ENCODE measurements at regions not wholly inside any gene's neighbourhood (a gene's known extent, or its start where the extent isn't known, plus 50 kb on each side); places are given as distances from the start of the nearest gene placed in this dataset.

- H3K4me1 Mint-ChIP-seq = no peaks in the 10 kb centered on the region
- DNase-seq (no peak), ATAC-seq (no peak)
- Histone ChIP-seq H3K36me3 (ENCODE audit: control insufficient read depth, insufficient read depth, low read length) (no peaks in the 10 kb centered on the region), H3K4me3 (ENCODE audit: low read length) (no peak overlapping the region), H3K9me3 (ENCODE audit: control insufficient read depth, insufficient read depth, low read length) (peaks cover 6% of the 10 kb centered on the region), H3K27me3 (ENCODE audit: control insufficient read depth, insufficient read depth, low read length) (no peaks in the 10 kb centered on the region), H3K4me1 (ENCODE audit: control insufficient read depth, insufficient read depth, low read length) (no peaks in the 10 kb centered on the region), H3K27ac (ENCODE audit: low read length) (no peak overlapping the region)
- H3K27ac Mint-ChIP-seq = no peak overlapping the region
- intact Hi-C loops (cut with micrococcal nuclease) = no loop called here
- peaks cover 8% of the 10 kb centered on the region for H3K36me3 Mint-ChIP-seq
- no peak overlapping the region for H3K4me3 Mint-ChIP-seq
- H3K9me3 Mint-ChIP-seq = peaks cover 9 to 15% of the 10 kb centered on the region in 2 donors
- H3K27me3 Mint-ChIP-seq (ENCODE audit: low read depth in 2 of 2) = no peaks in the 10 kb centered on the region
- TF ChIP-seq CTCF (IDR thresholded peaks at IDR 0.05) = no peak
Measured at GRCh38 chr7:88670536-88670935, 89.0 kb upstream of the ZNF804B start.

DNA sequence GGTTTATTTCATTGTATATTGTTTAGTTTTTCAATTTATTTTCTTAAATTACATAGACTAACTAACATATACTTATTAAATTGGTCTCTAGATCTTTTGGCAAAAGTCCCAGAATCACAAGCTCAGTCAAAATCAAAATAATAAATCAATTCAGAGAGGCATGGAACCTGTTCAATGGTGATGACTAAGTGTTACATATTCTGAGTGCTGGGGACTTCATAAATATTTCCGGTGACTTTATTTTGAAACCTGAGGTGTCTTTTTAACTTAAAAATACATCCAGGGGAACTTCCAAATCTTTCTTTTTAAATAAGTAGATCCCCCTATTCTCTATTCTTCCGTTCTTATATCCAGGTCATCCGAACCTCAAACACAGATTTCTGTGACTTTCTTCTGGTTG, 89.6 kb upstream of the ZNF804B start:
- Mint-ChIP-seq H3K27ac (no peak overlapping the region), H3K4me3 (no peak overlapping the region), H3K27me3 (ENCODE audit: low read depth in 2 of 2) (no peaks in the 10 kb centered on the region), H3K4me1 (no peaks in the 10 kb centered on the region), H3K36me3 (peaks cover 8% of the 10 kb centered on the region), H3K9me3 (peaks cover 9 to 15% of the 10 kb centered on the region in 2 donors)
- TF ChIP-seq CTCF (IDR thresholded peaks at IDR 0.05) = no peak
- WGBS (ENCODE audit: insufficient coverage) = 69% methylated on average over 3 of the region's 3 CpGs
- DNase-seq (no peak), ATAC-seq (no peak)
- Histone ChIP-seq H3K36me3 (ENCODE audit: control insufficient read depth, insufficient read depth, low read length) (no peaks in the 10 kb centered on the region), H3K4me1 (ENCODE audit: control insufficient read depth, insufficient read depth, low read length) (no peaks in the 10 kb centered on the region), H3K4me3 (ENCODE audit: low read length) (no peak overlapping the region), H3K27ac (ENCODE audit: low read length) (no peak overlapping the region), H3K9me3 (ENCODE audit: control insufficient read depth, insufficient read depth, low read length) (peaks cover 6% of the 10 kb centered on the region), H3K27me3 (ENCODE audit: control insufficient read depth, insufficient read depth, low read length) (no peaks in the 10 kb centered on the region)
- intact Hi-C loops (cut with micrococcal nuclease) = no loop called here

DNA sequence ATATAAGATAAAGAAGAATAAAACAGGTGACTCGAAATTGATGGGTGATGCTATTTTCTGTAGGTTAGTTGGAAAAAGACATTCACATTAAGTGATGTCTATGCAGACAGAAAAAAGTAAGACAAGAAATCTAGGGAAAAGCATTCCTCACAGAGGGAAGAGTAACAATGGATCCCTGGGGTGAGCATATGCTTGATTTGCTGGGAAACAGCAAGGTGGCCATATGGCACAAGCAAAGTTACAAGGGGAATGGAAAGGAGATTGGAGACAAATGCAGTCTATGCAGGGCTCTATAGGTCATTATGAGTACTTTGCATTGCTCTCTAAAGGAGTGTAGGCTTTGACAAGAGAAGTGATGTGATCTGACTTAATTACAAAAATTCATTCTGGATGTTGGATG, 90.9 kb upstream of the ZNF804B start:
- DNase-seq = no peak
- 57% methylated on average over 1 of the region's 1 CpG for WGBS (ENCODE audit: insufficient coverage)
- Histone ChIP-seq H3K36me3 (ENCODE audit: control insufficient read depth, insufficient read depth, low read length) (no peaks in the 10 kb centered on the region), H3K9me3 (ENCODE audit: control insufficient read depth, insufficient read depth, low read length) (no peaks in the 10 kb centered on the region), H3K4me1 (ENCODE audit: control insufficient read depth, insufficient read depth, low read length) (no peaks in the 10 kb centered on the region), H3K27me3 (ENCODE audit: control insufficient read depth, insufficient read depth, low read length) (no peaks in the 10 kb centered on the region), H3K27ac (ENCODE audit: low read length) (no peak overlapping the region), H3K4me3 (ENCODE audit: low read length) (no peak overlapping the region)
- intact Hi-C loops (cut with micrococcal nuclease) = no loop called here
- Mint-ChIP-seq H3K27me3 (ENCODE audit: low read depth in 2 of 2) (no peaks in the 10 kb centered on the region), H3K36me3 (peaks cover 8% of the 10 kb centered on the region), H3K4me3 (no peak overlapping the region), H3K4me1 (no peaks in the 10 kb centered on the region), H3K27ac (no peak overlapping the region), H3K9me3 (peaks cover 9 to 19% of the 10 kb centered on the region in 2 donors)
- ATAC-seq = no peak
- TF ChIP-seq CTCF (IDR thresholded peaks at IDR 0.05) = no peak

DNA sequence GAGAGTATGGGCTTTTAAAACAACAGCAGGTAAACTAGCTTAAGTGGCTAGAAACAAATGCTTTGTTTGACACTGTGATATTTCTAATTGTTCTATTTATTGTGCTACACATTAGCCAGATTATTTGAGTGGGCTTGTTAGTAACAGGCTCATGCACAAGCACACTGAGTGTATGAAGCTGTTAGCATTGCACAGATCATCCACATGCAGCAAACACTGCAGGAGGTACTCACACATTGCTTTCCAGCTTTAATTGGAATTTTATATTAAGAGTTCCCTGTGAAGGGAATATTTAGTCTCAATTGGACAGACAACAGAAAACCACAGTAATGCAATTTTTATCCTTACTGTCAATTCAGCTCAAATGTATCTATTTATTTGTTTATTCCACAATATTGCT, 92.9 kb upstream of the ZNF804B start:
- no peak overlapping the region for H3K27ac Mint-ChIP-seq
- DNase-seq = no peak
- Histone ChIP-seq H3K4me3 (ENCODE audit: low read length) (no peak overlapping the region), H3K27ac (ENCODE audit: low read length) (no peak overlapping the region), H3K27me3 (ENCODE audit: control insufficient read depth, insufficient read depth, low read length) (no peaks in the 10 kb centered on the region), H3K9me3 (ENCODE audit: control insufficient read depth, insufficient read depth, low read length) (no peaks in the 10 kb centered on the region), H3K4me1 (ENCODE audit: control insufficient read depth, insufficient read depth, low read length) (no peaks in the 10 kb centered on the region), H3K36me3 (ENCODE audit: control insufficient read depth, insufficient read depth, low read length) (no peaks in the 10 kb centered on the region)
- H3K9me3 Mint-ChIP-seq = peaks cover 7 to 17% of the 10 kb centered on the region in 2 donors
- H3K4me3 Mint-ChIP-seq = no peak overlapping the region
- H3K27me3 Mint-ChIP-seq (ENCODE audit: low read depth in 2 of 2) = no peaks in the 10 kb centered on the region
- no peak for ATAC-seq
- intact Hi-C loops (cut with micrococcal nuclease) = no loop called here
- H3K4me1 Mint-ChIP-seq = no peaks in the 10 kb centered on the region
- TF ChIP-seq CTCF (IDR thresholded peaks at IDR 0.05) = no peak
- no peaks in the 10 kb centered on the region for H3K36me3 Mint-ChIP-seq
